WTC11 (cell line): ENCODE measurements at regions not wholly inside any gene's neighbourhood (a gene's known extent, or its start where the extent isn't known, plus 50 kb on each side); places are given as distances from the start of the nearest gene placed in this dataset.

Experiments used
- CTCF ChIP-seq: fragments of 200-600 bp; IDR thresholded peaks from 2 replicates; pipeline ENCODE4 v1.8.0; 2022; ENCODE audit warnings: antibody characterized with exemption
- MLX ChIP-seq: sonication (generic); formaldehyde crosslinking; IDR thresholded peaks from 2 replicates; pipeline ENCODE4 v1.8.1; 2023; ENCODE audit warnings: mild to moderate bottlenecking, missing genetic modification reagents, moderate library complexity
- MYBL2 ChIP-seq: sonication (generic); formaldehyde crosslinking; IDR thresholded peaks from 2 replicates; pipeline ENCODE4 v1.8.1; 2023; ENCODE audit warnings: mild to moderate bottlenecking, moderate library complexity, missing genetic modification reagents
- SP1 ChIP-seq: sonication (generic); formaldehyde crosslinking; conservative IDR thresholded peaks from 2 replicates; pipeline ENCODE4 v1.8.1; 2022; ENCODE audit warnings: missing genetic modification reagents
- USF1 ChIP-seq: sonication (generic); formaldehyde crosslinking; IDR thresholded peaks from 2 replicates; pipeline ENCODE4 v1.8.0; 2022; ENCODE audit warnings: mild to moderate bottlenecking, missing genetic modification reagents
- ZNF232 ChIP-seq: sonication (generic); formaldehyde crosslinking; IDR thresholded peaks from 2 replicates; pipeline ENCODE4 v1.8.0; 2022; ENCODE audit warnings: mild to moderate bottlenecking, missing genetic modification reagents
- ZNF416 ChIP-seq: fragments of 250-450 bp; sonication (Bioruptor Pico); IDR thresholded peaks from 2 replicates; pipeline ENCODE4 v1.9.0; 2021; ENCODE audit warnings: mild to moderate bottlenecking, inconsistent platforms

GRCh38 chr13:111873676-111874178, 193.2 kb upstream of the SOX1 start:
- TF ChIP-seq CTCF (no peak), MYBL2 (CRISPR knock-in tag) (no peak), USF1 (CRISPR knock-in tag) (no peak), ZNF232 (no peak), ZNF416 (CRISPR knock-in tag) (no peak), MLX (CRISPR knock-in tag) (no peak), SP1 (no peak)
